ENCODE measurements at regions not wholly inside any gene's neighbourhood (a gene's known extent, or its start where the extent isn't known, plus 50 kb on each side); places are given as distances from the start of the nearest gene placed in this dataset.
A peak's percentile ranks its signal among the peaks of the same experiment; 100 is the strongest.

DNA sequence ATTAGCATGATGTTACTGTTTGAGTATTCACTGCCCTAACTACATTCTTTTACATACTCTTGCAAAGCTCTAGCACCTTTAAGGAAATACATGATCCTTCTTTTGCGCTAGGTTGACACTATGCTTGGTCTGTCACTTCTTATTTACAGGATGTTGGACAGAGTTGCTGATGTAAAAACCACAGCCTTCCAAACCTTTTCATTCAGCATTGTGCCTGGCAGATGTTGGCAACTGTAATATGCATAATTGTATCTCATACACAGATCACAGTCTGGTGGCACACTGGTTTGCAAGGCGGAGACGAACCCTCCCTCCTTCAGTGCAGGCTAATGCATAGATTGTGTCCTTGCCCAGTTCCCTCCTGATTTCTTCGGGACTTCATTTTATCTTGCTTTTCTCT, 224.1 kb downstream of the SNX19 start:
- TF ChIP-seq, protein P1, sequence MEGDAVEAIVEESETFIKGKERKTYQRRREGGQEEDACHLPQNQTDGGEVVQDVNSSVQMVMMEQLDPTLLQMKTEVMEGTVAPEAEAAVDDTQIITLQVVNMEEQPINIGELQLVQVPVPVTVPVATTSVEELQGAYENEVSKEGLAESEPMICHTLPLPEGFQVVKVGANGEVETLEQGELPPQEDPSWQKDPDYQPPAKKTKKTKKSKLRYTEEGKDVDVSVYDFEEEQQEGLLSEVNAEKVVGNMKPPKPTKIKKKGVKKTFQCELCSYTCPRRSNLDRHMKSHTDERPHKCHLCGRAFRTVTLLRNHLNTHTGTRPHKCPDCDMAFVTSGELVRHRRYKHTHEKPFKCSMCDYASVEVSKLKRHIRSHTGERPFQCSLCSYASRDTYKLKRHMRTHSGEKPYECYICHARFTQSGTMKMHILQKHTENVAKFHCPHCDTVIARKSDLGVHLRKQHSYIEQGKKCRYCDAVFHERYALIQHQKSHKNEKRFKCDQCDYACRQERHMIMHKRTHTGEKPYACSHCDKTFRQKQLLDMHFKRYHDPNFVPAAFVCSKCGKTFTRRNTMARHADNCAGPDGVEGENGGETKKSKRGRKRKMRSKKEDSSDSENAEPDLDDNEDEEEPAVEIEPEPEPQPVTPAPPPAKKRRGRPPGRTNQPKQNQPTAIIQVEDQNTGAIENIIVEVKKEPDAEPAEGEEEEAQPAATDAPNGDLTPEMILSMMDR (IDR thresholded peaks at IDR 0.05; ENCODE audit: unreplicated experiment in 3 of 3): no peak
- Mint-ChIP-seq H3K9me3 (peaks cover 5% of the 10 kb centered on the region), H3K36me3 (ENCODE audit: low read depth) (no peaks in the 10 kb centered on the region), H3K27me3 (ENCODE audit: low read depth) (no peaks in the 10 kb centered on the region), H3K27ac (peak overlapping the region in 2 of 3 experiments; percentile 46 to 93), H3K4me1 (peaks cover 52% of the 10 kb centered on the region), H3K4me3 (no peak overlapping the region)

DNA sequence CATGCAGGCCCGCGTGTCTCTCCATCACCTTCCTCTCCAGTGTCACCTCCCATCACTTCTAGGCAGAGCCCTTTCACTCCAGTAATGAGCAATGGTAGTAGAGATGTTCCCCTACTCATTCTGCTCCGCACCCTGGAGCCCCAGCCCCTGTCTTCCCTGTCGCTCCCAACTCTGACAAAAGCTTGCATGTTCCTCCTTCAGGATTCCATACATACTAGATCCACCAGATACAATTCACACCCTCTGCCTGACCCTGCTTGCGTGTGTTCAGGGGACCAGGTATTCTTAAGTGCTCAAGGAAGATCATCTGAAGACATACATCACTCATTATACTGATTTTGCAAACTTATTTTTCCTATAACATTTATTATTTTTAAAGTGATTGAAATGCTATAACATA, 222.7 kb downstream of the SNX19 start:
- no peaks in the 10 kb centered on the region for H3K36me3 Mint-ChIP-seq (ENCODE audit: low read depth)
- H3K27me3 Mint-ChIP-seq (ENCODE audit: low read depth): no peaks in the 10 kb centered on the region
- TF ChIP-seq, protein P1 (IDR thresholded peaks at IDR 0.05; ENCODE audit: unreplicated experiment in 3 of 3): no peak
- peak overlapping the region; percentile 33 to 93 (median 45) for H3K27ac Mint-ChIP-seq
- H3K9me3 Mint-ChIP-seq: no peaks in the 10 kb centered on the region
- no peak overlapping the region for H3K4me3 Mint-ChIP-seq
- peaks cover 54% of the 10 kb centered on the region for H3K4me1 Mint-ChIP-seq

DNA sequence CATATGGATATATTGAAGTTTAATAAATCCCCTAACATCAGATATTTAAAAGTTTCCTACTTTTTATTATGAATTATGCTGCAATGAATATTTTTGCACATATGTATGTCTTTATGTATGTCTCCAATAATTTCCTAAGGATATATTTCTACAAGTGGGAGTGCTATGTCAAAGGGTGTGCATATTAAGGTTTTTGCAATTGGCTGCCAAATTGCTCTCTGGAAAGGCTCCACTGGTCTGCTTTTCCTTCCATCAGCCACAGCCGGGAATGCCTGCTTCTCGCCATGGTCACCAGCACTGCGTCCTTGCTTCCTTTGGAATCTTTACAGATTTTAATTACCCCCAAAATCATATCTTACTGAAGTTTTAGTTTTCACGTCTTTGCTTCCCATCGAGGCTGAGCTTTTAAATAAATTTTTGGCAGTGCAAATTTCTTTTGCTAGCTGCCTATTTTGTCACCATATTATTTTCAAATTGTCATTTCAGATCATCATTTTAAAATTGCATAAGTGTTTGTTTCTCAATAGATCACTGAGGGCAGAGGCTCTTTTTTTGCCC, 221.7 kb downstream of the SNX19 start:
- no peak overlapping the region for H3K4me3 Mint-ChIP-seq
- no peaks in the 10 kb centered on the region for H3K9me3 Mint-ChIP-seq
- TF ChIP-seq, protein P1 (IDR thresholded peaks at IDR 0.05; ENCODE audit: unreplicated experiment in 3 of 3): no peak
- no peaks in the 10 kb centered on the region for H3K36me3 Mint-ChIP-seq (ENCODE audit: low read depth)
- H3K4me1 Mint-ChIP-seq: peaks cover 43% of the 10 kb centered on the region
- H3K27me3 Mint-ChIP-seq (ENCODE audit: low read depth): no peaks in the 10 kb centered on the region
- H3K27ac Mint-ChIP-seq: peak overlapping the region; percentile 33 to 93 (median 45)

DNA sequence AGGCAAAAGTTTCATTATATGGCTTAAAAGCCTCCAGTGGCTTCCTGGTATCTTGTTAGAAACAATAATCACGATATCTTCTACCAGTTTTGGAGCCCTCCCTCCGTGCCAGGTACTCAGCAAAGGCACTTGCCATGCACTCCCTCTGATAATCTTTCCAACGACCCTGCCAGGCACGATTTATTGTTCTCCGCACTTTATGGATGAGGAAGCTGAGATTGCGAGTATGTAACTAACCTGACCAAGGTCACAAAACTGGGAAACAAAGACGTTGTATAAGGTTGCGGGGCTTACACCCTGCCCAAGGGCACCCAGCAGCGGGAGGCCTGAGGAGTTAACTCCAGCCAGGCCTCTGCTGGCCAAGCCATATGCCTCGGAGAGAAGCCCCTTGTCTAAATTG, 218.1 kb downstream of the SNX19 start:
- H3K4me3 Mint-ChIP-seq: no peak overlapping the region
- H3K27me3 Mint-ChIP-seq (ENCODE audit: low read depth): no peaks in the 10 kb centered on the region

DNA sequence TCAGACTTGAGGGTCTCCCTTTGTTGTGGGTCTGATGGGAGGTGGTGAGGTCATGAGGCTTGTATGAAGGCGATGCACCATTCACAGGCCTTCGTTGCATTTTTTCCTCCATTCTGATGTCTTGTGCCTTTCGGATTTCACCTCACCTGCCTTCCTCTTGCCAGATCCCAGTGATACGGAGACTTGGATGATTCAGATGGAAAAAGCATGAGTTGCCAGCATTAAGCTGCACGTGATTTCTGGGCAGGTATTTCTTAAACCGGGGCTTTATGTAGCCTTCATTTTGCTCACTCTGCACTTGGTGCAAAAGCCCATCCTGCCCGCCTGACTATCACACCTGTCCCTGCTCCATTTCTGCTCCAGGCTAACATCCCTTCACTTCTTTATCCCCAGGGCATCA, 216.7 kb downstream of the SNX19 start:
- H3K9me3 Mint-ChIP-seq: peaks cover 18% of the 10 kb centered on the region
- peaks cover 17% of the 10 kb centered on the region for H3K4me1 Mint-ChIP-seq
- TF ChIP-seq, protein P1 (IDR thresholded peaks at IDR 0.05; ENCODE audit: unreplicated experiment in 3 of 3): no peak
- H3K27ac Mint-ChIP-seq: peak overlapping the region in 1 of 3 experiments; percentile 72
- no peak overlapping the region for H3K4me3 Mint-ChIP-seq
- no peaks in the 10 kb centered on the region for H3K27me3 Mint-ChIP-seq (ENCODE audit: low read depth)
- H3K36me3 Mint-ChIP-seq (ENCODE audit: low read depth): no peaks in the 10 kb centered on the region

More for the DNA sequence above, 218.1 kb downstream of the SNX19 start:
- Mint-ChIP-seq H3K36me3 (ENCODE audit: low read depth) (no peaks in the 10 kb centered on the region), H3K4me1 (peaks cover 27% of the 10 kb centered on the region), H3K27ac (peak overlapping the region in 2 of 3 experiments; percentile 1 to 50), H3K9me3 (peaks cover 9% of the 10 kb centered on the region)
- TF ChIP-seq, protein P1 (IDR thresholded peaks at IDR 0.05; ENCODE audit: unreplicated experiment in 3 of 3): no peak

DNA sequence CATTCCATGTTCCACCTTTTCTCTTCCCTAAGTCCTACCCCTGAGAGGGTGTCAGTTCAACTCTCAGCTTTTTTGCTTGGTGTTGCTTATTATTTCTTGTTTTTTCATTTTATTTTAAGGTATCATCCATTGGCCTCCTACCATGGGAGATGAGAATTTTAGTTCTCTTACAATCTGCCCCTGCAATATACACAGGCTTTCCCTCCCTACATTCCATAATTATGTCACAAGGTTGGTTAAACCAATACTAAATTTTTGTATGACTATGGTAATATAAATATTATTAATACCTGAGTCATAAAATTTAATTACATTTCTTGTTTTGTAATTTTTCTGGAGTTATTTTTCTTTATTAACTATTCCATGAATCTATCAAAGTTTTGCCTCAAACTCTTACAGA, 216.2 kb downstream of the SNX19 start:
- no peak overlapping the region for H3K4me3 Mint-ChIP-seq
- TF ChIP-seq, protein P1 (IDR thresholded peaks at IDR 0.05; ENCODE audit: unreplicated experiment in 3 of 3): no peak
- H3K9me3 Mint-ChIP-seq: peaks cover 18% of the 10 kb centered on the region
- no peaks in the 10 kb centered on the region for H3K27me3 Mint-ChIP-seq (ENCODE audit: low read depth)
- no peak overlapping the region for H3K27ac Mint-ChIP-seq
- peaks cover 13% of the 10 kb centered on the region for H3K4me1 Mint-ChIP-seq
- no peaks in the 10 kb centered on the region for H3K36me3 Mint-ChIP-seq (ENCODE audit: low read depth)
